H1 (cell line): ENCODE measurements at regions not wholly inside any gene's neighbourhood (a gene's known extent, or its start where the extent isn't known, plus 50 kb on each side); places are given as distances from the start of the nearest gene placed in this dataset.

Experiments
- CTCF ChIA-PET: fragments of 300-600 bp; sonication (Branson Sonifier 250); formaldehyde crosslinking; loops from one replicate; lab custom pipeline; 2021; ENCODE audit not compliant: partially characterized antibody; lab: Charles Lee
- POLR2A ChIA-PET: fragments of 300-600 bp; sonication (Branson Sonifier 250); formaldehyde crosslinking; loops from one replicate; lab custom pipeline; 2021; ENCODE audit warnings: inconsistent platforms; ENCODE audit not compliant: partially characterized antibody; lab: Charles Lee
- DNase-seq, 2 experiments: peaks; one replicate each; pipeline versions ENCODE4 v3.0.0 to v3.0.0-alpha.2; 2010 to 2022; ENCODE audit warnings: low spot score in 2 of 2, low read depth in 1 of 2, mixed read lengths in 1 of 2
- FAIRE-seq: peaks from 2 replicates; lab custom pipeline; 2011; peaks lifted over from hg19 to GRCh38; lab: Jason Lieb, UNC
- H2AFZ ChIP-seq: 2 replicates; pipeline ENCODE4 v1.8.1; 2012; ENCODE audit warnings: low read length, inconsistent platforms
- H2AK5ac ChIP-seq: 2 replicates; pipeline ENCODE4 v1.6.1; 2013; ENCODE audit warnings: low read depth, low read length
- H2BK120ac ChIP-seq: replicated peaks from 2 replicates; pipeline ENCODE3; 2013; ENCODE audit warnings: low read depth, low read length, inconsistent platforms
- H2BK12ac ChIP-seq: 2 replicates; pipeline ENCODE4 v1.6.1; 2013; ENCODE audit warnings: low read depth, low read length
- H2BK15ac ChIP-seq: 2 replicates; pipeline ENCODE4 v1.6.1; 2013; ENCODE audit warnings: low read length
- H2BK20ac ChIP-seq: 2 replicates; pipeline ENCODE4 v1.6.1; 2013; ENCODE audit warnings: low read length
- H2BK5ac ChIP-seq: 2 replicates; pipeline ENCODE4 v1.6.1; 2013; ENCODE audit warnings: low read depth, low read length
- H3K14ac ChIP-seq: 2 replicates; pipeline ENCODE4 v1.6.1; 2013; ENCODE audit warnings: inconsistent platforms; ENCODE audit not compliant: insufficient read length
- H3K18ac ChIP-seq: 2 replicates; pipeline ENCODE4 v1.6.1; 2013; ENCODE audit warnings: low read length; ENCODE audit errors: extremely low read depth
- H3K23ac ChIP-seq: 2 replicates; pipeline ENCODE4 v1.6.1; 2013; ENCODE audit warnings: inconsistent platforms; ENCODE audit not compliant: insufficient read length
- H3K23me2 ChIP-seq: 2 replicates; pipeline ENCODE4 v1.6.1; 2013; ENCODE audit warnings: low read depth, low read length
- H3K27ac ChIP-seq: 2 replicates; pipeline ENCODE4 v1.6.1; 2011; ENCODE audit warnings: low read depth, low read length, inconsistent platforms
- H3K27me3 ChIP-seq, 4 experiments: replicated peaks in 1 of 4; 1 replicate in 1 of 4; 2 replicates in 3 of 4; pipeline versions ENCODE4 v1.6.1 to v1.8.1; 2011 to 2013; ENCODE audit warnings: low read length in 3 of 4, mild to moderate bottlenecking in 3 of 4, inconsistent platforms in 2 of 4, mixed read lengths in 2 of 4, moderate library complexity in 1 of 4; ENCODE audit not compliant: control insufficient read depth in 3 of 4, insufficient read depth in 3 of 4; ENCODE audit errors: extremely low read depth in 1 of 4
- H3K36me3 ChIP-seq, 4 experiments: 2 replicates each; pipeline versions ENCODE4 v1.6.1 to v1.8.1; 2011 to 2013; ENCODE audit warnings: mild to moderate bottlenecking in 4 of 4, low read length in 3 of 4, moderate library complexity in 2 of 4, control low read depth in 1 of 4, inconsistent platforms in 1 of 4; ENCODE audit not compliant: insufficient read depth in 4 of 4, control insufficient read depth in 2 of 4
- H3K4ac ChIP-seq: replicated peaks from 2 replicates; pipeline ENCODE3; 2013; ENCODE audit warnings: low read length, low read depth, mixed read lengths, inconsistent platforms; ENCODE audit not compliant: insufficient read length
- H3K4me1 ChIP-seq, 4 experiments: replicated peaks in 1 of 4; 1 replicate in 1 of 4; 2 replicates in 3 of 4; pipeline versions ENCODE4 v1.6.1 to v1.8.1; 2011 to 2013; ENCODE audit warnings: low read length in 3 of 4, inconsistent platforms in 2 of 4, mixed read lengths in 1 of 4; ENCODE audit not compliant: insufficient read depth in 4 of 4, control insufficient read depth in 3 of 4
- H3K4me2 ChIP-seq, 2 experiments: 2 replicates each; pipeline versions ENCODE4 v1.6.1 to v1.8.1; 2011 to 2013; ENCODE audit warnings: low read depth in 2 of 2, low read length in 2 of 2, control low read depth in 1 of 2, inconsistent platforms in 1 of 2, mild to moderate bottlenecking in 1 of 2; ENCODE audit not compliant: insufficient read depth in 1 of 2
- H3K4me3 ChIP-seq, 4 experiments: fragments of 200-600, 300-600 bp in 1 of 4; sonication (generic), shearing (Covaris generic), sonication (Bioruptor Twin) in 1 of 4; 2 replicates each; pipeline versions ENCODE4 v1.5.1 to v1.8.1; 2011 to 2016; ENCODE audit warnings: low read length in 4 of 4, low read depth in 3 of 4, control low read depth in 2 of 4, inconsistent platforms in 2 of 4, mild to moderate bottlenecking in 2 of 4, mixed read lengths in 1 of 4, moderate library complexity in 1 of 4; ENCODE audit not compliant: insufficient read depth in 2 of 4; ENCODE audit errors: extremely low read depth in 1 of 4
- H3K56ac ChIP-seq: replicated peaks from 2 replicates; pipeline ENCODE3; 2013; ENCODE audit warnings: low read depth, mild to moderate bottlenecking, mixed read lengths, low read length, inconsistent platforms; ENCODE audit not compliant: insufficient read length
- H3K79me1 ChIP-seq: 2 replicates; pipeline ENCODE4 v1.6.1; 2013; ENCODE audit warnings: low read depth, low read length, control low read depth
- H3K79me2 ChIP-seq, 2 experiments: 2 replicates each; pipeline versions ENCODE4 v1.6.1 to v1.8.1; 2012 to 2013; ENCODE audit warnings: low read length in 2 of 2, mild to moderate bottlenecking in 2 of 2, inconsistent platforms in 1 of 2; ENCODE audit not compliant: insufficient read depth in 2 of 2, control insufficient read depth in 1 of 2
- H3K9ac ChIP-seq, 4 experiments: replicated peaks in 1 of 4; 1 replicate in 1 of 4; 2 replicates in 3 of 4; pipeline versions ENCODE4 v1.6.1 to v1.8.1; 2011 to 2013; ENCODE audit warnings: low read depth in 3 of 4, low read length in 3 of 4, control low read depth in 2 of 4, mild to moderate bottlenecking in 2 of 4, moderate library complexity in 2 of 4, inconsistent platforms in 1 of 4; ENCODE audit errors: extremely low read depth in 1 of 4
- H3K9me3 ChIP-seq, 2 experiments: 2 replicates each; pipeline versions ENCODE4 v1.6.1 to v1.8.1; 2012 to 2013; ENCODE audit warnings: mild to moderate bottlenecking in 2 of 2, moderate library complexity in 2 of 2, control low read depth in 1 of 2, inconsistent platforms in 1 of 2, low read depth in 1 of 2, low read length in 1 of 2, mixed read lengths in 1 of 2; ENCODE audit not compliant: insufficient read depth in 2 of 2
- H4K20me1 ChIP-seq, 2 experiments: replicated peaks in 1 of 2; 2 replicates each; pipeline versions ENCODE3 to v1.8.1; 2011 to 2013; ENCODE audit warnings: inconsistent platforms in 2 of 2, low read length in 2 of 2, mild to moderate bottlenecking in 1 of 2; ENCODE audit not compliant: insufficient read depth in 2 of 2, control insufficient read depth in 1 of 2
- H4K5ac ChIP-seq: 2 replicates; pipeline ENCODE4 v1.6.1; 2013; ENCODE audit warnings: low read length, low read depth, mixed read lengths, inconsistent platforms; ENCODE audit not compliant: insufficient read length
- H4K8ac ChIP-seq: 2 replicates; pipeline ENCODE4 v1.8.0; 2013; ENCODE audit warnings: mild to moderate bottlenecking, moderate library complexity, low read length, inconsistent platforms; ENCODE audit not compliant: insufficient read depth; ENCODE audit errors: extremely low read depth
- H4K91ac ChIP-seq: replicated peaks from 2 replicates; pipeline ENCODE3; 2013; ENCODE audit warnings: low read length, mixed read lengths, inconsistent platforms; ENCODE audit not compliant: insufficient read length
- BACH1 ChIP-seq: IDR thresholded peaks from 2 replicates; pipeline ENCODE4 v1.6.1; 2012; ENCODE audit warnings: low read length, improper control_type of control experiment
- RFX5 ChIP-seq: IDR thresholded peaks from 2 replicates; pipeline ENCODE4 v1.6.1; 2011; ENCODE audit warnings: low read depth, low read length, improper control_type of control experiment, borderline replicate concordance
- ZNF274 ChIP-seq: IDR thresholded peaks from 2 replicates; pipeline ENCODE4 v1.7.0; 2012; ENCODE audit warnings: low read length, borderline replicate concordance; ENCODE audit errors: extremely low read depth
- WGBS, 2 experiments: shearing (Covaris generic) in 1 of 2; methylation state at CpG; one replicate each; pipeline versions ENCODE4 v1.1.6 to v1.1.7; 2013 to 2015; ENCODE audit warnings: low lambda C conversion rate in 2 of 2, mixed read lengths in 2 of 2, inconsistent platforms in 1 of 2, low coverage in 1 of 2, missing lambda C conversion rate in 1 of 2; ENCODE audit not compliant: insufficient replicate concordance in 2 of 2, insufficient coverage in 1 of 2, insufficient read length in 1 of 2; ENCODE audit errors: extremely low coverage in 1 of 2, missing lambda C conversion rate in 1 of 2; 5-methylcytosine and 5-hydroxymethylcytosine counted together
- TF ChIP-seq, protein P1 (sequence below): IDR thresholded peaks from 2 replicates; pipeline ENCODE4 v1.6.1; 2012; ENCODE audit warnings: inconsistent platforms
- TF ChIP-seq, protein P2 (sequence below), 3 experiments: IDR thresholded peaks; 1 replicate in 2 of 3; 2 replicates in 1 of 3; pipeline versions ENCODE4 v1.5.1 to v1.6.1; 2011; ENCODE audit warnings: low read length in 3 of 3, mild to moderate bottlenecking in 3 of 3, inconsistent platforms in 2 of 3, low read depth in 1 of 3, moderate library complexity in 1 of 3; ENCODE audit not compliant: insufficient read depth in 1 of 3; ENCODE audit errors: control extremely low read depth in 1 of 3

DNA sequence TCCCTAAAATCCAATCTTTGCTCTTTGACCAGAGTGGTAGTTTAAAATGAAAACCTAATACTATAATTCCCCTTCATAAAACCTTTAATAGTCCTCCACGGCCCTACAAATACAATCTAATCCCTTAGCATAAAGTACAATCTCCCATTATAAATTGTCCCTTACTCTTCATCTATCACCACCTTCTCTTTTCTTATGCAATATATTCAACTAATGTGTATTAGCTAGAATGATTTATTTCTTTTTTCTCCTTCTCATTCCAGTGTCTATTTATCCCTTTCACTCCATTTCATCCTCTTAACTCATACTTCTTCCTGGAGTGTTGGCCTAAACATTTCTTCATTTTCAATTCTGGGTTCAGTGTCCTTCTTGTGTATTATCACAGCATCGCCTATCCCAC, 872.1 kb upstream of the PCDH20 start:
- H2BK12ac ChIP-seq = no peak overlapping the region
- no peaks in the 10 kb centered on the region; a peak in 1 of 7 replicates for H3K27me3 ChIP-seq
- no peaks in the 10 kb centered on the region for H3K4me1 ChIP-seq
- no peak overlapping the region for H2BK20ac ChIP-seq
- no peak overlapping the region for H3K18ac ChIP-seq
- no peak overlapping the region for H3K27ac ChIP-seq
- no peak overlapping the region for H2BK120ac ChIP-seq
- FAIRE-seq (no peak), DNase-seq (no peak)
- H3K9ac ChIP-seq = no peak overlapping the region
- H2BK15ac ChIP-seq = no peak overlapping the region
- no peaks in the 10 kb centered on the region for H3K79me1 ChIP-seq
- H3K23me2 ChIP-seq = no peaks in the 10 kb centered on the region
- no peaks in the 10 kb centered on the region for H3K36me3 ChIP-seq
- ChIA-PET CTCF (no interaction called here), POLR2A (no interaction called here)
- no peak overlapping the region for H3K4me2 ChIP-seq
- no peak overlapping the region for H2BK5ac ChIP-seq
- H4K91ac ChIP-seq = no peak overlapping the region
- H3K23ac ChIP-seq = no peak overlapping the region
- no peaks in the 10 kb centered on the region for H3K79me2 ChIP-seq
- no peak overlapping the region for H3K4me3 ChIP-seq
- no peak overlapping the region for H3K56ac ChIP-seq
- peaks cover 3 to 4% of the 10 kb centered on the region in 2 experiments; a peak in 2 of 4 replicates for H3K9me3 ChIP-seq
- no peak overlapping the region for H3K4ac ChIP-seq
- H4K5ac ChIP-seq = no peak overlapping the region
- WGBS, 2 experiments = 83% methylated on average over 2 of the region's 2 CpGs; no CpG with 5 or more reads in 1 of the 2 experiments
- H2AK5ac ChIP-seq = no peak overlapping the region
- H4K20me1 ChIP-seq = no peaks in the 10 kb centered on the region
- H3K14ac ChIP-seq = no peak overlapping the region
- no peak overlapping the region for H2AFZ ChIP-seq
- no peak overlapping the region for H4K8ac ChIP-seq
- TF ChIP-seq, protein P1, sequence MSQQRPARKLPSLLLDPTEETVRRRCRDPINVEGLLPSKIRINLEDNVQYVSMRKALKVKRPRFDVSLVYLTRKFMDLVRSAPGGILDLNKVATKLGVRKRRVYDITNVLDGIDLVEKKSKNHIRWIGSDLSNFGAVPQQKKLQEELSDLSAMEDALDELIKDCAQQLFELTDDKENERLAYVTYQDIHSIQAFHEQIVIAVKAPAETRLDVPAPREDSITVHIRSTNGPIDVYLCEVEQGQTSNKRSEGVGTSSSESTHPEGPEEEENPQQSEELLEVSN = no peak
- TF ChIP-seq RFX5 (no peak), BACH1 (no peak), ZNF274 (no peak)
- TF ChIP-seq, protein P2, sequence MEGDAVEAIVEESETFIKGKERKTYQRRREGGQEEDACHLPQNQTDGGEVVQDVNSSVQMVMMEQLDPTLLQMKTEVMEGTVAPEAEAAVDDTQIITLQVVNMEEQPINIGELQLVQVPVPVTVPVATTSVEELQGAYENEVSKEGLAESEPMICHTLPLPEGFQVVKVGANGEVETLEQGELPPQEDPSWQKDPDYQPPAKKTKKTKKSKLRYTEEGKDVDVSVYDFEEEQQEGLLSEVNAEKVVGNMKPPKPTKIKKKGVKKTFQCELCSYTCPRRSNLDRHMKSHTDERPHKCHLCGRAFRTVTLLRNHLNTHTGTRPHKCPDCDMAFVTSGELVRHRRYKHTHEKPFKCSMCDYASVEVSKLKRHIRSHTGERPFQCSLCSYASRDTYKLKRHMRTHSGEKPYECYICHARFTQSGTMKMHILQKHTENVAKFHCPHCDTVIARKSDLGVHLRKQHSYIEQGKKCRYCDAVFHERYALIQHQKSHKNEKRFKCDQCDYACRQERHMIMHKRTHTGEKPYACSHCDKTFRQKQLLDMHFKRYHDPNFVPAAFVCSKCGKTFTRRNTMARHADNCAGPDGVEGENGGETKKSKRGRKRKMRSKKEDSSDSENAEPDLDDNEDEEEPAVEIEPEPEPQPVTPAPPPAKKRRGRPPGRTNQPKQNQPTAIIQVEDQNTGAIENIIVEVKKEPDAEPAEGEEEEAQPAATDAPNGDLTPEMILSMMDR (IDR thresholded peaks at IDR 0.05; ENCODE audit: control extremely low read depth in 1 of 3, insufficient read depth in 1 of 3, low read depth in 1 of 3, low read length in 3 of 3) = no peak
